Esophagus squamous epithelium (tissue), 4 donors: ENCODE measurements at regions not wholly inside any gene's neighbourhood (a gene's known extent, or its start where the extent isn't known, plus 50 kb on each side); places are given as distances from the start of the nearest gene placed in this dataset.

ENCODE experiments used
- CTCF ChIP-seq, 6 experiments: fragments of 450-650 bp in 4 of 6; fragments of 200-600 bp in 2 of 6; sonication (generic) in 2 of 6; IDR thresholded peaks; one replicate each; pipeline ENCODE4 v1.5.1; 2016 to 2019; ENCODE audit warnings: antibody characterized with exemption in 6 of 6, mild to moderate bottlenecking in 4 of 6, moderate library complexity in 4 of 6
- POLR2A ChIP-seq, 4 donors: fragments of 450-650 bp; IDR thresholded peaks; one replicate each; pipeline ENCODE4 v1.6.1; 2017; ENCODE audit warnings: antibody characterized with exemption in 4 of 4, mild to moderate bottlenecking in 4 of 4, moderate library complexity in 3 of 4

GRCh38 chr11:86184728-86185380, 59.7 kb upstream of the EED start:
- TF ChIP-seq CTCF (IDR thresholded peaks at IDR 0.05) (no peak), POLR2A (IDR thresholded peaks at IDR 0.05) (no peak)
